MM.1S (cell line): ENCODE measurements at regions not wholly inside any gene's neighbourhood (a gene's known extent, or its start where the extent isn't known, plus 50 kb on each side); places are given as distances from the start of the nearest gene placed in this dataset.

Experiments
- DNase-seq: peaks from one replicate; pipeline ENCODE4 v3.0.0-alpha.2; 2015
- H2AFZ ChIP-seq: fragments of 300-600 bp; sonication (generic); 2 replicates; pipeline ENCODE4 v1.6.0; 2016; ENCODE audit warnings: antibody characterized with exemption, low read length
- H3F3A ChIP-seq: fragments of 300-600 bp; sonication (generic); 2 replicates; pipeline ENCODE4 v1.6.1; 2016; ENCODE audit warnings: mild to moderate bottlenecking, antibody characterized with exemption, low read length, moderate library complexity, mixed read lengths; ENCODE audit not compliant: insufficient read depth
- H3K27ac ChIP-seq: fragments of 300-600 bp; sonication (generic); 2 replicates; pipeline ENCODE4 v1.5.1; 2016; ENCODE audit warnings: mild to moderate bottlenecking, low read length
- H3K27me3 ChIP-seq: fragments of 300-600 bp; sonication (generic); replicated peaks from 2 replicates; pipeline ENCODE4 v1.6.0; 2016; ENCODE audit warnings: low read length; ENCODE audit not compliant: insufficient read depth
- H3K36me3 ChIP-seq: fragments of 300-600 bp; sonication (generic); replicated peaks from 2 replicates; pipeline ENCODE4 v1.6.1; 2016; ENCODE audit warnings: mild to moderate bottlenecking, low read length, mixed read lengths; ENCODE audit not compliant: insufficient read depth
- H3K4me1 ChIP-seq: fragments of 300-600 bp; sonication (generic); 2 replicates; pipeline ENCODE4 v1.6.1; 2016; ENCODE audit warnings: low read length, mixed read lengths
- H3K4me2 ChIP-seq: fragments of 300-600 bp; sonication (generic); 2 replicates; pipeline ENCODE4 v1.6.0; 2016; ENCODE audit warnings: low read depth, low read length
- H3K4me3 ChIP-seq: fragments of 300-600 bp; sonication (generic); 2 replicates; pipeline ENCODE4 v1.5.1; 2016; ENCODE audit warnings: low read length, mixed read lengths
- H3K79me2 ChIP-seq: fragments of 300-600 bp; sonication (generic); 2 replicates; pipeline ENCODE4 v1.6.1; 2016; ENCODE audit warnings: mixed run types, low read length, mixed read lengths
- H3K9ac ChIP-seq: fragments of 300-600 bp; sonication (generic); 2 replicates; pipeline ENCODE4 v1.6.1; 2016; ENCODE audit warnings: low read length, mixed read lengths
- H3K9me2 ChIP-seq: fragments of 300-600 bp; sonication (generic); replicated peaks from 2 replicates; pipeline ENCODE4 v1.6.1; 2016; ENCODE audit warnings: mild to moderate bottlenecking, low read length, mixed read lengths; ENCODE audit not compliant: insufficient read depth
- H3K9me3 ChIP-seq: fragments of 300-600 bp; sonication (generic); replicated peaks from 2 replicates; pipeline ENCODE4 v1.6.1; 2016; ENCODE audit warnings: mild to moderate bottlenecking, low read length, mixed read lengths; ENCODE audit not compliant: insufficient read depth
- H4K20me1 ChIP-seq: fragments of 300-600 bp; sonication (generic); 2 replicates; pipeline ENCODE4 v1.6.1; 2016; ENCODE audit warnings: mild to moderate bottlenecking, low read length, moderate library complexity, mixed read lengths; ENCODE audit not compliant: insufficient read depth
- CTCF ChIP-seq: fragments of 300-600 bp; sonication (generic); IDR thresholded peaks from 2 replicates; pipeline ENCODE4 v1.5.1; 2016; ENCODE audit warnings: antibody characterized with exemption, low read length, mixed read lengths
- EZH2 ChIP-seq: fragments of 300-600 bp; sonication (generic); optimal IDR thresholded peaks from 2 replicates; pipeline ENCODE3; 2017; ENCODE audit warnings: low read depth, mild to moderate bottlenecking, antibody characterized with exemption, low read length, mixed read lengths
- EZH2phosphoT487 ChIP-seq: fragments of 300-600 bp; sonication (generic); IDR thresholded peaks from 2 replicates; pipeline ENCODE4 v1.6.1; 2018; ENCODE audit warnings: antibody characterized with exemption, low read length

- no peaks in the 10 kb centered on the region for H3K36me3 ChIP-seq
- no peak overlapping the region for H3K9ac ChIP-seq
- DNase-seq: no peak
- no peak overlapping the region for H3K27ac ChIP-seq
- H3K9me3 ChIP-seq: no peaks in the 10 kb centered on the region
- no peaks in the 10 kb centered on the region for H4K20me1 ChIP-seq
- no peaks in the 10 kb centered on the region for H3K79me2 ChIP-seq
- H3K9me2 ChIP-seq: no peaks in the 10 kb centered on the region
- no peak overlapping the region for H3K4me3 ChIP-seq
- H3F3A ChIP-seq: no peaks in the 10 kb centered on the region
- TF ChIP-seq CTCF: no peak
- TF ChIP-seq EZH2: no peak
- no peak for TF ChIP-seq EZH2phosphoT487
- no peaks in the 10 kb centered on the region for H3K4me1 ChIP-seq
- H3K4me2 ChIP-seq: no peak overlapping the region
- no peak overlapping the region for H2AFZ ChIP-seq
- H3K27me3 ChIP-seq: no peaks in the 10 kb centered on the region
Observed at GRCh38 chr10:9878383-9878782, 1139.3 kb upstream of the CELF2 start.

- Histone ChIP-seq H3K9me2 (no peaks in the 10 kb centered on the region), H3F3A (no peaks in the 10 kb centered on the region), H3K79me2 (no peaks in the 10 kb centered on the region), H3K4me3 (no peak overlapping the region), H3K4me2 (no peak overlapping the region), H3K4me1 (no peaks in the 10 kb centered on the region), H3K36me3 (no peaks in the 10 kb centered on the region), H3K9ac (no peak overlapping the region), H3K9me3 (no peaks in the 10 kb centered on the region), H3K27ac (no peak overlapping the region), H2AFZ (no peak overlapping the region), H3K27me3 (no peaks in the 10 kb centered on the region), H4K20me1 (no peaks in the 10 kb centered on the region)
- DNase-seq: no peak
- TF ChIP-seq EZH2: no peak
- no peak for TF ChIP-seq EZH2phosphoT487
- no peak for TF ChIP-seq CTCF
Observed at GRCh38 chr10:9885761-9886160, 1131.9 kb upstream of the CELF2 start.

GRCh38 chr10:9886772-9887171, 1130.9 kb upstream of the CELF2 start:
- Histone ChIP-seq H3K36me3 (no peaks in the 10 kb centered on the region), H3K4me3 (no peak overlapping the region), H3K27ac (no peak overlapping the region), H3F3A (no peaks in the 10 kb centered on the region), H3K9me3 (no peaks in the 10 kb centered on the region), H3K9me2 (no peaks in the 10 kb centered on the region), H2AFZ (no peak overlapping the region), H3K27me3 (no peaks in the 10 kb centered on the region), H3K4me2 (no peak overlapping the region), H3K4me1 (no peaks in the 10 kb centered on the region), H3K79me2 (no peaks in the 10 kb centered on the region), H3K9ac (no peak overlapping the region), H4K20me1 (no peaks in the 10 kb centered on the region)
- no peak for TF ChIP-seq CTCF
- no peak for TF ChIP-seq EZH2
- no peak for TF ChIP-seq EZH2phosphoT487
- DNase-seq: no peak
